DMS114 treated with DMSO at 0.1 percent for 48 hours (cell line): ENCODE measurements at regions not wholly inside any gene's neighbourhood (a gene's known extent, or its start where the extent isn't known, plus 50 kb on each side); places are given as distances from the start of the nearest gene placed in this dataset.

ENCODE experiments used
- DNase-seq: peaks from one replicate; lab custom pipeline; 2025; ENCODE audit not compliant: unreplicated experiment; lab: John Stamatoyannopoulos, UW

DNA sequence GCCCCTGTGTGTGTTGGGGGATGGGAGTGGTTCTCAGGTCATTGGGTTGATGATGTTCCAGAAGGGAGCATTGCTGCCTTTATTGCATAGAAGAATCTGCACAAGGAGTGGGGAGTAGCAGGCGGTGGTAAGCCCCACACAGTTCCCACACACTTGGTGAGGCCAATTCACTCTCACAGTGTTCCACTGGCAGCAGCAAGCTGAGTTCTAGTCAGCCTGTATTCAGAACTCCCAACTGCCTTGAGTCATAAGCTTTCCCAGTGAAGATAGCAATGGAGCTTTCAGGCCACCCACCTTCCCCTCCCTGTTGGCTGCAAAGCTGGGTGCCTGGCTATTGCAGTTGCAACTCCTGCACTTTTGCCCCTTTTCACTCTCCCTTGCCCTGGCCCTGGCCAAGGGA is 181.1 kb upstream of the RBMS3 start:
- no peak for DNase-seq

DNA sequence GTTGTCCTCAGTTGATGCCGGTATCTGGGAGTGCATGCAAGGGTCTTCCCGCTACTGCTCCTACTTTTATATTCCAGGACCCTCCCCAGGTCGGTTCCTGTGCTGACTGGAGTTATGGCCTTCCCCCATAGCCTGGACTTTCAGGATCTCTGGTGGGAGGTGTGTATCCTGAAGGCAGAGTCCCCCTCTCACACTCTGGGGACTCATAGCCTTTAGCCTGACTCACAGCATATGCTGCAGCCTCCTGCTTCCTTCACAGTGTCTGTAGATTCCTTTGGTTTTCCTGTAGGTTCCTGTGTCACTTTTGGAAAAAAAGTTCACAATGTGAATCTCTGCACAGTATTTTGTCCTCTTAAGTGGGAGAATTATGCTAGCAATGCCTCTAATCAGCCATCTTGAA is 180.6 kb upstream of the RBMS3 start:
- DNase-seq = no peak

DNA sequence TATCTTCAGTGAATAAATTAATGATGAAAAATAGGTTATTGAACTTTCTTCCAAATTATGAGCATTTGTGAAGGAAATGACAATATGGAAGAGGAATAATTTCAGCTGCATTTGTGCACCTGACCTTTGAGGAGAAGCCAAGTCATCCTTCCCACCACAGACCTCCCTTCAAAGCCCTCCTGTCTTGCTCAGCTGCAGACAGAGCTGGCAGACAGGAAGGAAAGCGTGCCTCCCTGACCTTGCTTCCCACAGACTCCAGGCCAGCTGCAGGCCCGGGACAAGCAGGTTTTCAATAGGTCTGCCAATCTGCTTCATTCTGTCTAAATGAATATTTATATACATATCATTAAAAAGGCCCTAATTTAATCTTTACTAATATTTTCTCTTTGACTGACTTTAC is 152.9 kb upstream of the RBMS3 start:
- DNase-seq = no peak

DNA sequence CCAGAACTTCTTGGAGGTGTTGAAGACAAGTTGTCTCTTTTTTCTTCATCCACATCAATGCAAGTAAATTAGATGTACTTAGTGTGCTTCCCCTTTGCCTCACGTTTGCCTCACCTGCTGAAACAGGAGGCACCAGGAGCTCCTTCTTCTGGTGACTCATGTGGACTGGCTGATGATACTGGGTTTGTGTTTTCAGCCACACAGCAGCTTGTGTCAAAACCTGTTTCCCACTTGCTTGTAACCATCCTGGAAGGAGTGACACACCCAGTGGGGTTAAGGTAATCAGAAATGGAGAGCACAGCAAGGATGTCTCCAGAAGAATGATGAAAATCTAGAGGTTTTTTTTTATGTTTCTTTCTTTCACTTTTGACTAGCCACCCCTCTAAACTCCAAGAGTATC is 143.3 kb upstream of the RBMS3 start:
- DNase-seq = no peak

- DNase-seq = no peak
Measured at GRCh38 chr3:29138171-29138570, 142.7 kb upstream of the RBMS3 start.

GRCh38 chr3:29140666-29141065 is 140.2 kb upstream of the RBMS3 start:
- no peak for DNase-seq

DNA sequence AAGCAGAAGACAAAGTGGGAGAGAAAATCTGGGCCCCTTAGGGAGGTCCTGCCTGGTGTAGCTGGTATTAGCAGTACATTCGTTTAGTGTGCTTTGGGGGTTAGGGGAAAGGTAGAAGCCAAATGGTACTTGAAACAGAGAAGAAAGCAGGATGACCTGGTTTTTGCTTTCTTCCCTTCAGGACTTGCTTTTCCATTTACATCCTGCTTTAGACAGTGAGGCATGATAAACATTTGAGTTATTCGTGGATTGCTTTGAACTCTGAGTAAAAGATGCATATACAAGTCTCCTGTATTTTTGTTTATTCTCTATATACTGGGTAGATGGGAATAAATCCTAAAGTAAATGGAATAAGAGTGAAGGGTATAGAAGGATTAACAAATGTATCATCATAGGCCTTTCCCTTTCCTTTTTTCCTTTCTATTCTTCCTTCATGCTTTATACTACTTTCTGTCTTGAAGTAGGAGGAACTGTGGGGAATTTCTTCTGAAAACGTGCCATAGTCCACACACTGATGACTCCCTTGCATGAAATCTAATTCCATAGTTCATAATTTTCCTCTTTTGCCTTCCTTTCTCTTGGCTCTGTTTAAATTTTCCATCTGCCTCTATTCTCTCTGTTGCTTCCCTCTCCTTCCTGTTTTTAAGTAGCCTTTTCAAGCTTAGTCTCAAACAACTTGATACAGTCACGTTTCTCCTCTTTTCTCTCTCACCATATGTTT is 139.5 kb upstream of the RBMS3 start:
- DNase-seq = no peak

DNA sequence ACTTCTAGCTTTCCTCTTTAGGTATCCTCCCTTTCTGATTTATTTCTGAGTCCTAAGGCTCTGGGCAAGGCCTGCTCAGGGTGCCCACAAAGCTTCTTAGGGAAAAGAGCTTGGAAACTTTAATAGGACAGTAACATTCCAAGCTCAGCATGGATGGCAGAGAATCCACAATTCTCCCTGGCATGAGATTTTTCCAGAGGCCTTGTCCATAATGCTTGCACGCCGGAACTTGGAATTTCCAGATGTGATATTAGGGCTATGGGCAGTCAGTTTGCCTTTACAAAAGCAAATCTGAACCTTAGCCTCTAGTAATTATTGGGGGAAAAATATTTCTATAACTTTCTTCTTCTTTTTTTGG is 139.0 kb upstream of the RBMS3 start:
- DNase-seq = no peak

DNA sequence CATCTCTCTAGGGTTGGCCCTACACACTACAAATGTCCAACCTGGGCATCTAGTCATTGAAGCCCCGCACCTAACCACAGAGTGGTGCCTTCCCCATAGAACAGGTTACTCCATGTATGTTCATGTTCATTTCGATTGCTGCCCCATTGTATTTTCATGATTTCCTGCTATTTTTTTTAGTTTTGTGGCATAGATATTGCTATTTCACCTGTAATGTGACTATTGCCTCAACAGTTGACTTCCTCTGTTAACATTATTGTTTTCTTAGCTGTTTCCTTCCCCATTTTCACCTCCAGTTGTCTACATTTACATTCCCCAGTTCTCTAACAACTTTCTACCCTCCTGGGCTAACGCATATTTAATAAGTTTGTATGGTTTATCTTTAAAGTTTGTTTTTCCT is 137.7 kb upstream of the RBMS3 start:
- no peak for DNase-seq

GRCh38 chr3:29144361-29144760 is 136.5 kb upstream of the RBMS3 start:
- no peak for DNase-seq

DNA sequence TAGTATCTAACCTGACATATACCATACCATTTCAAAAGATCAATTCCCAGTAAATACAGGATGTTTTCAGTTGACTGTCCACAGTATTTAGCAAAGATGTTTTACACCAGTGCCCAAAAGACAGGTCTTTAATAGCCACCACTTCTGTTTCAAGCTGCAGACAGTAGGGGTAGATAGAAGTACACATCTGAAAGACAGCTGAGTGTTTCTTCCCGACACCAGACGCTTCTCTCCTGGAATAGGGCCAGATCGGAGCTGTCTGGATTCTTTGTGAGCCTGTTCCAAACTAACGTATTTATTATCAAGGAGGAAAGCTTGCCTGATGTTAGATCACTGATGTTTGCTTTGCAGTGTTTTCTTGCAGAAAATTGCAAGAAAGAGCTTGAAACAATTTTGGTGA is 136.1 kb upstream of the RBMS3 start:
- DNase-seq = no peak

GRCh38 chr3:29145360-29145759 is 135.5 kb upstream of the RBMS3 start:
- DNase-seq = no peak

DNA sequence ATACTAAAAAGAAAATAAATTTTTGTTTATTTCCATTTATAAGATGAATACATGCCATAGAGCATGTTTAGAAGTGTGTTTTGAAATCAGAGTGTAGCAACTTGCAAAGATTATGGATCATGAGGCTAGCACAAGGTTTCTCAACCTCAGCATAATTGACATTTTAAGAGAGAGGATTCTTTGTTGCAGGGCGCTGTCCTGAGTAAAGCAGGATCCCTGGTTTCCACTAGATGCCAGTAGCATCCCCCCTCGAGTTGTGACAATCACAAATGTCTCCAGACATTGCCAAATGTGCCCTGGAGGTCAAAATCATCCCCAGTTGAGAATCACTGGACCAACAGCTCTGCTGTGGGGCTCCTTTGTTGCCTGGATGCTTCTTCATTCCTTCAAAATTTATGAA is 128.5 kb upstream of the RBMS3 start:
- DNase-seq = no peak

DNA sequence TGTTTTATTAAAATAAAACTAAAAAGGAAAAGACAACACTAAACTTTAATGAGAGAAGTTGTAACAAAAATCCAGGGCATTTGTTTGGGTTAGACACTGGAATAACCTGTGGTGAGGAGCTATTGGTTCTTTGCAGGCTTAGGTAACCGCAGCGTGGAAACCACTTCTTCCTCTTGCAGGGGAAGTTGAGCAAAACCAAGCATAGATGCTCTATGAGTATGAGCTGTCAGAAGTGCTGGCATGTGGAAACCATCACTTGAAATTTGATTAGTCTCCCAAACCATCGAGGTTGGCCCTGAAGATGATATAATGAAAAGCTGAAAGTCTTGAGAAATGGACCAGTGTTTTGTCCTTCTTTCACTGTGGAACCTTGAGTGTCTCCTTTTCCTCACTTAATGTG is 127.1 kb upstream of the RBMS3 start:
- no peak for DNase-seq

DNA sequence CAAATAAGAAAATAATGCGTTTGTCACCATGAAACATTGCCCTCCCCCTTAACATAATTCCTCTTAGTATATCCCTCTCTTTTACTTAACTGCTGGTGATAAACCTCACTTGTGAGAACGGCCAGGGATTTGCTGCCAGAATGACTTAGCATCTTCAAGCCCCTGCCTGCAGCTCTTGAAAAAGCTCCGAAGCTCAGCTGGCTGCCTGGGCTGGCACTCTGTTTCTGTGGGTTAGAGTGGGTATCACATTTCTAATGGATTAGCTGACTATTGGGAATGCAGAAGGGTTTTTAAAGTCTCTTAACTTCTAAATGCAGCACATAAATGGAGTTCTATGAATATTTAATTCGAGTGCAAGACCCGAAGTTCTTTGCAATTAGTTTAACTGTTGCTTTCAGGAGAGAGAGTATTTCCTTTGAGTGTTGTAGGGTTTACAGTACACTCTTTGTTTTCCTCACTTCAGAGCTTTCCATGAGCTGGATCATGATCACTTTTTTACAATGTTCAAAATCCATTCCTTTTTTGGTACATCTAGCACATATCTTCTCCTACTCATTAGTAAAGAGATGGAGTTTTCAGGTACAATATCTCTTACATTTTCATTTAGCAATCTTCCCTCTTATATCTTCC is 124.7 kb upstream of the RBMS3 start:
- no peak for DNase-seq

- DNase-seq = no peak
Measured at GRCh38 chr3:29164825-29165224, 116.0 kb upstream of the RBMS3 start.

DNA sequence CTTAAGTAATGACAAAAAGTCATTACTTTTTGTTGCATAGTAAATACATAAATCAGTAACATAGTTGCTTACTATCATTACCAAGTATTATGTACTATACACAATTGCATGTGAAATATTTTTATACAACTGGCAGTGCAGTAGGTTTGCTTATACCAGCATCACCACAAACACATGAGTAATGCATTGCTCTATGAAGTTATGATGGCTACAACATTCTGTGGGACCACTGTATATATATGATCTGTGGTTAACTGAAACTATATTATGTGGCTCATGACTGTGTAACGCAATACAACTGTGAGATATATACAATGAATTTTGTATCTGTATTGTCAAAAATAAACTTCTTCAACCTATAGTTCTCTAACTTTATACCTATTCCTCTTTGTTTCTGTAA is 113.7 kb upstream of the RBMS3 start:
- no peak for DNase-seq

- no peak for DNase-seq
Measured at GRCh38 chr3:29168081-29168480, 112.8 kb upstream of the RBMS3 start.

GRCh38 chr3:29168696-29169095 is 112.2 kb upstream of the RBMS3 start:
- DNase-seq = no peak

GRCh38 chr3:29169451-29169850 is 111.4 kb upstream of the RBMS3 start:
- no peak for DNase-seq

- DNase-seq = no peak
Measured at GRCh38 chr3:29171043-29171990, 109.6 kb upstream of the RBMS3 start.

GRCh38 chr3:29176501-29176900 is 104.4 kb upstream of the RBMS3 start:
- no peak for DNase-seq
